ENCODE measurements at regions not wholly inside any gene's neighbourhood (a gene's known extent, or its start where the extent isn't known, plus 50 kb on each side); places are given as distances from the start of the nearest gene placed in this dataset.

DNA sequence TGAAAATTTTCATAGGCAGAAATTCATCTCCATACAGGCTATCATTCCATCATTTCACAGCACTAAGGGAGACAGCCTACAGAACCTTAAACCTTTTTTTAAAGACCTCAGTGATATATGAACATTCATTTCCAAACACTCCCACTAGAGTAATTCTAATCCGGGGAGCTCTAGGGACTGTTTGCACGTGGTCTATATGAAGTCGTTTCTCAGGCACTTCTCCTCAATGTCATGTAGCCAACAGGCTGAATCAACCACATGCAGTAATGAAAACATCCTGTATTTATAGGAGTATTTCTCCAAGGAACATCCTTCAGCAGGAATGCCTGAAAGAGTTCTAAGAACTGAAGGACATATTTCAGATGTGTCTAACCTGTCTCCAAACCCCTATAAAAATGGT is 97.3 kb upstream of the CREB1 start:
- no peak overlapping the region for H3K4me3 ChIP-seq (replicated peaks; ENCODE audit: insufficient read depth, low read length)
- H3K27me3 ChIP-seq (ENCODE audit: insufficient read depth, poor library complexity, severe bottlenecking): no peaks in the 10 kb centered on the region
- no peak for DNase-seq (ENCODE audit: low read depth in 1 of 2, low spot score in 1 of 2)
- TF ChIP-seq, protein P1, sequence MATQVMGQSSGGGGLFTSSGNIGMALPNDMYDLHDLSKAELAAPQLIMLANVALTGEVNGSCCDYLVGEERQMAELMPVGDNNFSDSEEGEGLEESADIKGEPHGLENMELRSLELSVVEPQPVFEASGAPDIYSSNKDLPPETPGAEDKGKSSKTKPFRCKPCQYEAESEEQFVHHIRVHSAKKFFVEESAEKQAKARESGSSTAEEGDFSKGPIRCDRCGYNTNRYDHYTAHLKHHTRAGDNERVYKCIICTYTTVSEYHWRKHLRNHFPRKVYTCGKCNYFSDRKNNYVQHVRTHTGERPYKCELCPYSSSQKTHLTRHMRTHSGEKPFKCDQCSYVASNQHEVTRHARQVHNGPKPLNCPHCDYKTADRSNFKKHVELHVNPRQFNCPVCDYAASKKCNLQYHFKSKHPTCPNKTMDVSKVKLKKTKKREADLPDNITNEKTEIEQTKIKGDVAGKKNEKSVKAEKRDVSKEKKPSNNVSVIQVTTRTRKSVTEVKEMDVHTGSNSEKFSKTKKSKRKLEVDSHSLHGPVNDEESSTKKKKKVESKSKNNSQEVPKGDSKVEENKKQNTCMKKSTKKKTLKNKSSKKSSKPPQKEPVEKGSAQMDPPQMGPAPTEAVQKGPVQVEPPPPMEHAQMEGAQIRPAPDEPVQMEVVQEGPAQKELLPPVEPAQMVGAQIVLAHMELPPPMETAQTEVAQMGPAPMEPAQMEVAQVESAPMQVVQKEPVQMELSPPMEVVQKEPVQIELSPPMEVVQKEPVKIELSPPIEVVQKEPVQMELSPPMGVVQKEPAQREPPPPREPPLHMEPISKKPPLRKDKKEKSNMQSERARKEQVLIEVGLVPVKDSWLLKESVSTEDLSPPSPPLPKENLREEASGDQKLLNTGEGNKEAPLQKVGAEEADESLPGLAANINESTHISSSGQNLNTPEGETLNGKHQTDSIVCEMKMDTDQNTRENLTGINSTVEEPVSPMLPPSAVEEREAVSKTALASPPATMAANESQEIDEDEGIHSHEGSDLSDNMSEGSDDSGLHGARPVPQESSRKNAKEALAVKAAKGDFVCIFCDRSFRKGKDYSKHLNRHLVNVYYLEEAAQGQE (IDR thresholded peaks at IDR 0.05; ENCODE audit: insufficient replicate concordance, low read depth): no peak
- TF ChIP-seq GABPA (IDR thresholded peaks at IDR 0.05; ENCODE audit: low read depth) (no peak), SPI1 (IDR thresholded peaks at IDR 0.05; ENCODE audit: borderline replicate concordance, low read depth) (no peak), POLR2AphosphoS5 (IDR thresholded peaks at IDR 0.05; ENCODE audit: low read depth) (no peak)
- TF ChIP-seq, protein P2, sequence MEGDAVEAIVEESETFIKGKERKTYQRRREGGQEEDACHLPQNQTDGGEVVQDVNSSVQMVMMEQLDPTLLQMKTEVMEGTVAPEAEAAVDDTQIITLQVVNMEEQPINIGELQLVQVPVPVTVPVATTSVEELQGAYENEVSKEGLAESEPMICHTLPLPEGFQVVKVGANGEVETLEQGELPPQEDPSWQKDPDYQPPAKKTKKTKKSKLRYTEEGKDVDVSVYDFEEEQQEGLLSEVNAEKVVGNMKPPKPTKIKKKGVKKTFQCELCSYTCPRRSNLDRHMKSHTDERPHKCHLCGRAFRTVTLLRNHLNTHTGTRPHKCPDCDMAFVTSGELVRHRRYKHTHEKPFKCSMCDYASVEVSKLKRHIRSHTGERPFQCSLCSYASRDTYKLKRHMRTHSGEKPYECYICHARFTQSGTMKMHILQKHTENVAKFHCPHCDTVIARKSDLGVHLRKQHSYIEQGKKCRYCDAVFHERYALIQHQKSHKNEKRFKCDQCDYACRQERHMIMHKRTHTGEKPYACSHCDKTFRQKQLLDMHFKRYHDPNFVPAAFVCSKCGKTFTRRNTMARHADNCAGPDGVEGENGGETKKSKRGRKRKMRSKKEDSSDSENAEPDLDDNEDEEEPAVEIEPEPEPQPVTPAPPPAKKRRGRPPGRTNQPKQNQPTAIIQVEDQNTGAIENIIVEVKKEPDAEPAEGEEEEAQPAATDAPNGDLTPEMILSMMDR (IDR thresholded peaks at IDR 0.05; ENCODE audit: insufficient read depth, low read length): no peak
- no peak overlapping the region for H3K27ac ChIP-seq (replicated peaks)

DNA sequence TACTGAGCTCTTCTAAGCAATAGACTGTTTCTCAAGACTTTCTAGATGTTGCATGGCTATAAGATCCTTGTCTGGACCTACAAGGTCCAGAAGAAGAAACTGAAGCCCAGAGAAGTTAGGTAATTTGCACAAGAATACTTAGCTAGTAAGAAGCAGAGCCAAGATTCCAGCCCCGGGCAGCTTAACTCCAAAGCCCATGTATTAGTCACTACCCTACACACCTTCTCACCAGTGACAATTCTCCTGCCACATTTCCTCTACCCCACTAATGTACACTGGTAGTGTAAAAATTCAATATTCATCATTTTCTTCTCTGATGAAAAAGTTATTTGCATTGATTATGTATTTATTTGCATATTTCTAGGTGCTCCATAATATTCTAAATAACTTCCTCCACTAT is 95.5 kb upstream of the CREB1 start:
- no peak for DNase-seq (ENCODE audit: low read depth in 1 of 2, low spot score in 1 of 2)
- no peaks in the 10 kb centered on the region for H3K27me3 ChIP-seq (ENCODE audit: insufficient read depth, poor library complexity, severe bottlenecking)
- no peak overlapping the region for H3K4me3 ChIP-seq (replicated peaks; ENCODE audit: insufficient read depth, low read length)
- TF ChIP-seq POLR2AphosphoS5 (IDR thresholded peaks at IDR 0.05; ENCODE audit: low read depth) (no peak), SPI1 (IDR thresholded peaks at IDR 0.05; ENCODE audit: borderline replicate concordance, low read depth) (no peak), GABPA (IDR thresholded peaks at IDR 0.05; ENCODE audit: low read depth) (no peak)
- TF ChIP-seq, protein P1 (IDR thresholded peaks at IDR 0.05; ENCODE audit: insufficient replicate concordance, low read depth): no peak
- TF ChIP-seq, protein P2 (IDR thresholded peaks at IDR 0.05; ENCODE audit: insufficient read depth, low read length): no peak
- no peak overlapping the region for H3K27ac ChIP-seq (replicated peaks)

DNA sequence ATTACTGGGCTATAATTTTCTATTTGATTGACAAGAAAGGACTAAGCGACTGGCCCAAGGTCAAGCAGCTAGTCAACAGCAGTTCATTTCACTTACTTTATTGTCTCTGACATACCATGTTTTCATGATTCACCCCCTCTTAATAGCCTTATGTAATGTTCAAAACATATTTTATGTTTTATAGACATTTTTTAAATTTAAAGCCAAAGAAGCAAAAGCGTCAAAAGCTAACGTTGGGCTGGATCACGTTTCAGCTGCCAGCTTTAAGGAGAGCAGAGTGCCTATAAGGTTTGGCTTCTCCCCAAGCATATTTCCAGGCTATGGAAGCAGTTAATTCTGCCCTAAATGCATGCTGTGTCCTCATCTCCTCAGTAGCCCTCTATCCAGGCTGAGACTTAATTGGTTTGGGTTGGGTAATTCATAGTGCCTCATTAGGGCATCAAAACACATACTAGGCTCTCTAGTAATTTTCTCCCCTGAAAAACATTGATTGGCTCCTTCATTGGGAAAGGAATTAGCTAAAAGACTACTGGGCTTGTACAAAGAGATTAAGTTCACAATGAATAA is 94.8 kb upstream of the CREB1 start:
- TF ChIP-seq SPI1 (IDR thresholded peaks at IDR 0.05; ENCODE audit: borderline replicate concordance, low read depth): no peak
- TF ChIP-seq, protein P2 (IDR thresholded peaks at IDR 0.05; ENCODE audit: insufficient read depth, low read length): no peak
- no peak for TF ChIP-seq POLR2AphosphoS5 (IDR thresholded peaks at IDR 0.05; ENCODE audit: low read depth)
- TF ChIP-seq GABPA (IDR thresholded peaks at IDR 0.05; ENCODE audit: low read depth): no peak
- TF ChIP-seq, protein P1 (IDR thresholded peaks at IDR 0.05; ENCODE audit: insufficient replicate concordance, low read depth): no peak
- H3K27ac ChIP-seq (replicated peaks): no peak overlapping the region

More for the DNA sequence above, 94.8 kb upstream of the CREB1 start:
- no peaks in the 10 kb centered on the region for H3K27me3 ChIP-seq (ENCODE audit: insufficient read depth, poor library complexity, severe bottlenecking)
- H3K4me3 ChIP-seq (replicated peaks; ENCODE audit: insufficient read depth, low read length): no peak overlapping the region
- no peak for DNase-seq (ENCODE audit: low read depth in 1 of 2, low spot score in 1 of 2)

Data from HL-60 (cell line).